ENCODE measurements at regions not wholly inside any gene's neighbourhood (a gene's known extent, or its start where the extent isn't known, plus 50 kb on each side); places are given as distances from the start of the nearest gene placed in this dataset.

- in situ Hi-C loops (cut with HindIII; ENCODE audit: low pct_unique_long_range_greater_than_20kb, low sequenced_read_pairs), result no loop called here
- DNase-seq (ENCODE audit: low read depth), result no peak
Measured at GRCh38 chr9:108245901-108246300, 609.9 kb downstream of the ACTL7B start.

DNA sequence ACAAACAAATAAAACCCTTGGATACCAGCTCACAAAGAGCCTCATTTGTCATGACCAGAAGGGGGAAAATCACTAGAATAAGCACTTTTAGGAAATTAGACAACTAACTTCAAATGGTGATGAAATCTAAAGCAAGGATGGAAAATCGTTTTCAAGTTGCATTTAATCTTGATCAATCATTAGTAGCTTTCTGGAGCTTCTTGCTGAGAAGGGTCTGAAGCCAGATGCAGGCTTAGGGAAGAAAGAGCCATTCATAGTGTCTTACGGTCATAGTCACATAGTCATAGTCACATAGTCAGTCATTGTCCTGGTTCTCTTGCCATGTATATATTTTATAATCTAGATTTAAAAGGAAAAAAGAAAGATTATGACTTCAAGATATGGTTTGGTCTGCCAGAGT is 610.5 kb downstream of the ACTL7B start:
- no peak for DNase-seq (ENCODE audit: low read depth)
- in situ Hi-C loops (cut with HindIII; ENCODE audit: low pct_unique_long_range_greater_than_20kb, low sequenced_read_pairs), result no loop called here

DNA sequence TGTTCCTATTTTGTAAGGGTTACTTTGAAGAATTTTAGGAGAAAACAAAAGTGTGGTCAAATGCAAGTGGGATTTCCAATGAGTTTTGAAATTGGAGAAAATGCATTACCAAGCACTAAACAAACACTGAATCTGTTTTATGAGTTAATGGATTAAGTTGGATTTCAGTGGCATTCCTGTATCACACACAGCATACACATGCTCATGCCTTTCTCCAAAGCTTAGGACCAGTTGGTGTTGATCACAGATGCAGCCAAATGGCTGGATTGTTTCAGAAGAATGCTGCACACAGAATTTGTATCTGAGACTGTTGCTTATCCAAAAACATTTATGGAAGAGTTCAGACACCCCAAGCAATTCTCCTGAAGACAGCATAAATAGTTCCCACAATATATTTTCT is 611.1 kb downstream of the ACTL7B start:
- no peak for DNase-seq (ENCODE audit: low read depth)
- in situ Hi-C loops (cut with HindIII; ENCODE audit: low pct_unique_long_range_greater_than_20kb, low sequenced_read_pairs), result no loop called here

DNA sequence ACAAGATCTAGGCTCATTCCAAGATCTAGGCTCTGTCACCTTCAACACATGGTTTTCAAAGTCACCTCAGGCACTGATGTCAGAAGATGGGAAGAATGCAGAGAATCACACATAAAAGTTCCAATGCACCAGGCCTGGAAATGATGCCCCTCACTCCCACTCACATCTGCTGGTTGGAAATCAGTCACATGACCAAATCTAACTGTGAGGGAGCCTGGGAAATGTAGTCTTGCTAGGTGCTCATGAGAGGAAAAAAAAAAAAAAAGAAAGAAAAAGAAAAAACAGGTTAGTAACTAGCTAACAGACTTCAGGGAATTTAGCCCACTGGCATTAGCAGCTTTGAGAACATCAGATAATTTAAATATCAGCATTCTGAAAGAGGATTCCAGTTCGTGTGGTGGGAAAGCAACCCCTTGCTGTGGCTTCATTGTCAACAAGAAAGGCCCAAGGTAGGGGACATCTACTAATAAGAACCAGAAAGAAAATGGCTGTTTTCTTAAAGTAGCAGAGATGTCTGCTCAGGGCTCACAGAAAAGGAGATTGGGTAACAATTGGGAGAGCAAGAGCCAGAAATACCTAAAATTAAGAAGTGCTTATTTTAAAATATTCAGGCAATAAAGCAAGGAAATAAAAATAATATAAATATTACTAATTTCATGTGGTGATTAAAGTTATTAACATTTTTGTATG is 614.3 kb downstream of the ACTL7B start:
- in situ Hi-C loops (cut with HindIII; ENCODE audit: low pct_unique_long_range_greater_than_20kb, low sequenced_read_pairs), result no loop called here

GRCh38 chr9:108239696-108240321 is 616.0 kb downstream of the ACTL7B start:
- in situ Hi-C loops (cut with HindIII; ENCODE audit: low pct_unique_long_range_greater_than_20kb, low sequenced_read_pairs), result no loop called here
- DNase-seq (ENCODE audit: low read depth), result no peak

More for the DNA sequence above, 614.3 kb downstream of the ACTL7B start:
- DNase-seq (ENCODE audit: low read depth), result no peak

GRCh38 chr9:108235609-108236008 is 620.2 kb downstream of the ACTL7B start:
- DNase-seq (ENCODE audit: low read depth), result no peak

DNA sequence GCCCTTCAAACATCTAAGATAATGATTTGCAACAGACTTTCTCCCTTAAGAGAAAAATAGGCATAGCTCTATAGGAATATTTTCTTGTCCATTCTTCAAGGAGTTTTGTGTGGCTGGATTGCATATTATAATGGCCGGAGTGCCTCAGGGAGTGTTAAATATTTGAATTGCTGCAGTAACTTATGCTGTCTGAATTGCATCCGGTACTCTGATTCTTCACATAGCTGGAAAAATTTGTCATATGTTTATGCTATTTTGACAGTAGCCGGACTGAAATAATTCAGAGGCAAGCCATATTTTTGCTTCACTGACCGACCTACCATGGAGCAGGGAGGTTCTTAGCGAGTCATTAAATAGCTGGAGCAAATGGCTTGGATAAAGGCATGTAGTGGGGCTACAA is 621.0 kb downstream of the ACTL7B start:
- DNase-seq (ENCODE audit: low read depth), result no peak
- in situ Hi-C loops (cut with HindIII; ENCODE audit: low pct_unique_long_range_greater_than_20kb, low sequenced_read_pairs), result no loop called here

More at GRCh38 chr9:108235609-108236008, 620.2 kb downstream of the ACTL7B start:
- in situ Hi-C loops (cut with HindIII; ENCODE audit: low pct_unique_long_range_greater_than_20kb, low sequenced_read_pairs), result no loop called here

- in situ Hi-C loops (cut with HindIII; ENCODE audit: low pct_unique_long_range_greater_than_20kb, low sequenced_read_pairs), result no loop called here
- DNase-seq (ENCODE audit: low read depth), result no peak
Measured at GRCh38 chr9:108225149-108225800, 630.5 kb downstream of the ACTL7B start.

DNA sequence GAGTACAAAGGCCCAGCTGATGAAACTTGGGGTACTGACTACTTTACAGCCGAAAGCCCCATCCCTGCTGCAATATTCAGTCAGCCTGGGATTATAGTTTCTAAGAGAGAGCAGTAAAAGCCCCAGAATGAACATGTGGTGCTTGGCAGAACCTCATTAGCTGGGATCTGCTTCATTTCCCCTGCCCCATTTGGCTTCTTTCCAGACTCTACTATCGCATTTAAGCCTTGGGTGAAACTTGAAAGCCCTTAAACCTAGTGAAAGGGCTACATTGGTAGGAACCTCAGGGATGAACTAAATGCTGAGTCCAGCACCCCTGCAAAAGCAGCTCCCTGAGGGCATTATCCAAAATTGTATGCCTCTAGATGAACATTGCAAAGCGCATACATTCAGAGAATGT is 631.1 kb downstream of the ACTL7B start:
- DNase-seq (ENCODE audit: low read depth), result no peak
- in situ Hi-C loops (cut with HindIII; ENCODE audit: low pct_unique_long_range_greater_than_20kb, low sequenced_read_pairs), result no loop called here

DNA sequence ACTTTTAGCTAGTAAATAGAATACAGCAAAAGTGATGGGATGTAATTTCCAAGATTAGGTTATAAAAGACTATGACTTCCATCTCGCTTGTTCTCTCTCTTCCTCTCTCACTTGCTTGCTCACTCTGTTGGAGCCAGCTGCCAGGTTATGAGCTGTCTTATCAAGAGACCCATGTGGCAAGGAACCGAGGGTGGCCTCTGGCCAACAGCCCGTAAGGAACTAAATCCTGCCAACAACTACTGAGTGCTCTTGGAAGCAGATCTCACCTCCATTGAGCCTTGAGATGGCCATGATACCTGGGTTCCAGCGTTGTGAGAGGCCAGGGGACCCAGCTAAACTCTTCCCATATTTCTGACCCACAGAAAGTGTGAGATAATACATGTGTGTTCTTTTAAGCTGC is 636.1 kb downstream of the ACTL7B start:
- in situ Hi-C loops (cut with HindIII; ENCODE audit: low pct_unique_long_range_greater_than_20kb, low sequenced_read_pairs), result no loop called here
- DNase-seq (ENCODE audit: low read depth), result no peak

- in situ Hi-C loops (cut with HindIII; ENCODE audit: low pct_unique_long_range_greater_than_20kb, low sequenced_read_pairs), result no loop called here
- DNase-seq (ENCODE audit: low read depth), result no peak
Measured at GRCh38 chr9:108217431-108218349, 638.1 kb downstream of the ACTL7B start.

GRCh38 chr9:108213511-108213910 is 642.3 kb downstream of the ACTL7B start:
- in situ Hi-C loops (cut with HindIII; ENCODE audit: low pct_unique_long_range_greater_than_20kb, low sequenced_read_pairs), result no loop called here
- DNase-seq (ENCODE audit: low read depth), result no peak

- in situ Hi-C loops (cut with HindIII; ENCODE audit: low pct_unique_long_range_greater_than_20kb, low sequenced_read_pairs), result no loop called here
- DNase-seq (ENCODE audit: low read depth), result no peak
Measured at GRCh38 chr9:108212184-108212583, 643.6 kb downstream of the ACTL7B start.

DNA sequence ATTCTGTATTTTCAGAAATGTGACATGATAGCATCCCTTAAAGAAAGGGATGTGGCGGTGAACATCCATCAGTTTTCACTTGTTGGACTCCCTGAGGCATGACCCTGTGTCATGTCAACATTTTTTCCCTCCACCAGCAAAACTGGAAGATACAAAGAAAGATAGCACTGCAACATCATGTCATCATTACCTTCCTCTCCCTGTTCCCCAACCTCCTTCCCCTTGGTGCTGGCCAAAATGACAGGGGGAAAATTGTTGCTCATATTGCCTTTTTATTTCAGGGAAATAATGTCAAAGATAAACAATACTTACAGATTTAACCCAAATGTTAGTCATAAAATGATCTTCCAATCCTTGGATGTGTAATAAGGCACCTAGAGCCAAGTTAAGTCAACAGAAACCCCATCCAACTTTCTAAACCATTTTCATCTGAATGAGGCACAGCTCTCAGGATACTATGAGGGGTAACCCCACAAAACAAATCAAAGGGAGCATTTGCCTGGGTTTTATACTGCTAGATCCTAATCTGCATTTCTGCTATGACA is 644.3 kb downstream of the ACTL7B start:
- no peak for DNase-seq (ENCODE audit: low read depth)
- in situ Hi-C loops (cut with HindIII; ENCODE audit: low pct_unique_long_range_greater_than_20kb, low sequenced_read_pairs), result no loop called here

GRCh38 chr9:108209132-108209685 is 646.6 kb downstream of the ACTL7B start:
- DNase-seq (ENCODE audit: low read depth), result no peak
- in situ Hi-C loops (cut with HindIII; ENCODE audit: low pct_unique_long_range_greater_than_20kb, low sequenced_read_pairs), result no loop called here

- in situ Hi-C loops (cut with HindIII; ENCODE audit: low pct_unique_long_range_greater_than_20kb, low sequenced_read_pairs), result no loop called here
- no peak for DNase-seq (ENCODE audit: low read depth)
Measured at GRCh38 chr9:108207561-108208165, 648.1 kb downstream of the ACTL7B start.

DNA sequence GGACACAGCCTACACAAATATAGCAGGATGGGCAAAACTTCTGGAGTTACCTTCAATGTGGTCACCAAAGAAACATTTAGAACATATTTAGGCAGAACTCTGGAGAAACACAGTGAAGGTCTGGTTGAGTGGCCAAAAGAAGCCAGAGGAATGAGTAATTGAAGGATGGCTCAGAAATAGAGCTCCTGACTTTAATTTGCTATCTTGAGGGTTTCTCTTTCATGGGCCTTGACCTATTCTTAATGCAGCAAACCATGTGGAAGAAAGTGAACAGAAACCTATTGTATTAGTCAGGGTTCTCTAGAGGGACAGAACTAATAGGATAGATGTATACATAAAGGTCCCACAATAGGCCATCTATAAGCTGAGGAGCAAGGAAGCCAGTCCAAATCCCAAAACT is 650.5 kb downstream of the ACTL7B start:
- DNase-seq (ENCODE audit: low read depth), result no peak
- in situ Hi-C loops (cut with HindIII; ENCODE audit: low pct_unique_long_range_greater_than_20kb, low sequenced_read_pairs), result no loop called here

DNA sequence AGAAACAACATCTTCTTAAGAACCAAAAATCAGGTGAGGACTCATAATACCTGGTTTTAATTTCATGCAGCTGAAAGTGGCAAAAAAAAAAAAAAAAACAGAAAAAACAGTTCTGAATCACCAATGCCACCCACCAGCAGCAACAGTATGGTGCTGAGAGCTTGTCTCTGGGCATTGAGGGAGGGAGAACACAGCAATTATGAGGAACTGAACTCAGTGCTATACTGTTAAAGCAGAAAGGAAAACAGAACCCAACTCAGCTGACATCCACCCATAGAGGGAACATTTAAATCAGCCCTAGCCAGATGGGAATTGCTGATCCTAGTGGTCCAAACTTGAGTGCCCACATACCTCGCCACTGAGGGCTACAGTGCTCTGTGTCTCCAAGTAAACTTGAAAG is 657.9 kb downstream of the ACTL7B start:
- no peak for DNase-seq (ENCODE audit: low read depth)
- in situ Hi-C loops (cut with HindIII; ENCODE audit: low pct_unique_long_range_greater_than_20kb, low sequenced_read_pairs), result no loop called here

Measured in Caki2 (cell line).